GM23248 (cell line): ENCODE measurements at regions not wholly inside any gene's neighbourhood (a gene's known extent, or its start where the extent isn't known, plus 50 kb on each side); places are given as distances from the start of the nearest gene placed in this dataset.

Source experiments
- EZH2 ChIP-seq: fragments of 200-600 bp; sonication (generic); IDR thresholded peaks from 2 replicates; pipeline ENCODE4 v1.6.1; 2018; ENCODE audit warnings: antibody characterized with exemption, mild to moderate bottlenecking; ENCODE audit not compliant: insufficient read depth, poor library complexity, severe bottlenecking
- EZH2phosphoT487 ChIP-seq: fragments of 200-600 bp; sonication (generic); IDR thresholded peaks from 2 replicates; pipeline ENCODE4 v1.6.1; 2018; ENCODE audit warnings: antibody characterized with exemption, moderate library complexity, mild to moderate bottlenecking, low read depth; ENCODE audit not compliant: insufficient read depth

DNA sequence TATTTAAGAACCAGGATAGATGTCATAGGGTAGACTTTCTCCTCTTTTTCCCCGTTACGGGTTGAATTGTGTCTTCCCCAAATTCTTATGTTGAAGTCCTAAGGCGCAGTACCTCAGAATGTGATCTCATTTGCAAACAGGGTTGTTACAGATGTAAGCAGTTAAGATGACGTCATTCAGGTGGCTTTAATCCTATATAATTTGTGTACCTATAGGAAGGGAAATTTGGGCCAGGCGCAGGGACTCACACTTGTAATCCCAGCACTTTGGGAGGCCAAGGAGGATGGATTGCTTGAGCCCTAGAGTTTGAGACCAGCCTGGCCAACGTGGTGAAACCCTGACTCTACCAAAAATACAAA is 99.5 kb upstream of the DHX40 start:
- TF ChIP-seq EZH2 (no peak), EZH2phosphoT487 (no peak)
